A549 (cell line): ENCODE measurements at regions not wholly inside any gene's neighbourhood (a gene's known extent, or its start where the extent isn't known, plus 50 kb on each side); places are given as distances from the start of the nearest gene placed in this dataset.

Experiments
- CTCF ChIP-seq: fragments of >200 bp; sonication (Bioruptor Twin); formaldehyde crosslinking; IDR thresholded peaks from 3 replicates; pipeline ENCODE4 v1.5.1; 2016
- ESRRA ChIP-seq: fragments of 150-350 bp; IDR thresholded peaks from 2 replicates; pipeline ENCODE4 v1.6.1; 2014; ENCODE audit warnings: mild to moderate bottlenecking, low read length, borderline replicate concordance
- MYC ChIP-seq: IDR thresholded peaks from 2 replicates; pipeline ENCODE4 v1.6.1; 2012; ENCODE audit warnings: mild to moderate bottlenecking, inconsistent platforms, low read length, improper control_type of control experiment, borderline replicate concordance
- RFX5 ChIP-seq: fragments of 450-650 bp; IDR thresholded peaks from 2 replicates; pipeline ENCODE4 v1.7.1; 2014; ENCODE audit warnings: antibody characterized with exemption, mild to moderate bottlenecking, moderate library complexity

- TF ChIP-seq CTCF (no peak), MYC (no peak), RFX5 (no peak), ESRRA (no peak)
These were observed 222.6 kb upstream of the RGMA start for GRCh38 chr15:93311620-93312019.
